HG03558 (cell line): ENCODE measurements at regions not wholly inside any gene's neighbourhood (a gene's known extent, or its start where the extent isn't known, plus 50 kb on each side); places are given as distances from the start of the nearest gene placed in this dataset.
"Not testable (repeated sequence)": the region's sequence is repeated elsewhere in the genome, so short reads cannot be mapped to it uniquely, and the experiment has no call there.

Source experiments
- ATAC-seq: cut with Tn5 transposase; IDR thresholded peaks from one replicate; pipeline ENCODE4 v1.9.1; 2021; ENCODE audit warnings: moderate number of reproducible peaks; ENCODE audit not compliant: unreplicated experiment; ENCODE audit errors: extremely low read depth

GRCh38 chr13:111064661-111065060 is 50.4 kb upstream of the ARHGEF7 start:
- ATAC-seq = no peak

- ATAC-seq = no peak
Observed at GRCh38 chr13:111062966-111063365, 52.1 kb upstream of the ARHGEF7 start.

DNA sequence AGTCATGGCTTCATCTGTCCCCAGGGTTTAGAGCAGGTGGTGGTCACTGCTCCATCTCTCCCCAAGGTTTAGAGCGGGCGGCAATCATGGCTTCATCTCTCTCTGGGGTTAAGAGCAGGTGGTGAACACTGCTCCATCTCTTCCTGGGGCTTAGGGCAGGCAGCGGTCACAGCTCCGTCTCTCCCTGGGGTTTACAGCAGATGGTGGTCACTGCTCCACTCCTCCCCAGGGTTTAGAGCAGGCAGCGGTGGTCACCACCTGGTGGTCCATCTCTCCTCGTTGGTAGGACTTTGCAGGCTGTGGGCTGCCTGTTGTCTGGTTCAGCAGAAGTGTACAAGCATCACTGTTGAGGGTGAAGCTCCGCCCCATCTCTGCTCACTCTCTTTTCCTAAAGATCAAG is 52.8 kb upstream of the ARHGEF7 start:
- no peak for ATAC-seq

GRCh38 chr13:111061358-111062045 is 53.6 kb upstream of the ARHGEF7 start:
- no peak for ATAC-seq

DNA sequence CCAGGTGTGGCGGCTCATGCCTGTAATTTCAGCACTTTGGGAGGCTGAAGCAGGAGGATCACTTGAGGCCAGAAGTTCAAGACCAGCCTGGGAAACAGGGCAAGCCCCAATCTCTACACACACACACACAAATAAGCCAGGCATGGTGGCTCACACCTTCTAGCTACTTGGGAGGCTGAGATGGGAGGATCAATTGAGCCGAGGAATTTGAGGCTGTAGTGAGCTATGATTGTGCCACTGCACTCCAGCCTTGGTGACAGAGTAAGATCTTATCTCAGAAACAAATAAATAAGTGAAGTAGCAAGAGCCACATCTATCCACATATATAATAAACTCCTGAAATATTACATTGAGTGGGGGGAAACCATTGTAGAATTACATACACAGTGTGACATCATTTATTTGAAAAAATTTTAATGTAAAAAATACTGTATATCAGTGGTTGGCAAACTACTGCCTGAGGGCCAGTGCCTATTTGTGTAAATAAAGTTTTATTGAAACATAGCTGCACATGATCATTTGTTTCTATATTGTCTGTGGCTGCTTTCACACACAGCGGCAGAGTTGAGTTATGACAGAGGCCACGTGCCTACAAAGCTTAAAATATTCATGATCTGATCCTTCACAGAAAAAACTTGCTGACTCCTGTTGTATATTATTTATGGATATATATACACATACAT is 54.7 kb upstream of the ARHGEF7 start:
- no peak for ATAC-seq

- no peak for ATAC-seq
Observed at GRCh38 chr13:111058796-111059506, 56.2 kb upstream of the ARHGEF7 start.

- ATAC-seq = not testable (repeated sequence)
Observed at GRCh38 chr13:111058339-111058738, 56.8 kb upstream of the ARHGEF7 start.

DNA sequence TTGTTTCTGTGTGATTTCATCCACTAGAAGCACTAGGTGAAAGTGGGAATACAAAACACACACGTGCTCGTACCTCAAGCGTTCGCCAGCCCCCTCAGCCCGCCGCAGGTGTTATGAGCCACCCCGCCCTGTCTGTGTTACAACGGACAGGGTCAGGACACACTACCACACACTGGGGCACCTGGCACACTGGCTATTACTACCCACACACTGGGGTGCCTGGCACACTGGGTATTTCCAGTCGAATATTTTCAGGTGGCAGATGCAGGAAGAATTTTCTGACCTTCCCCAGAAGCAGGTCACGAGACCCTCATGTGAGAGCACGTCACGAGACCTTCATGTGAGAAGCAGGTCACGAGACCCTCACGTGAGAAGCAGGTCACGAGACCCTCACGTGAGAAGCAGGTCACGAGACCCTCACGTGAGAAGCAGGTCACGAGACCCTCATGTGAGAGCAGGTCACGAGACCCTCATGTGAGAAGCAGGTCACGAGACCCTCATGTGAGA is 63.3 kb upstream of the ARHGEF7 start:
- not testable (repeated sequence) for ATAC-seq

GRCh38 chr13:111051041-111051725 is 63.9 kb upstream of the ARHGEF7 start:
- no peak for ATAC-seq

GRCh38 chr13:111050539-111050879 is 64.6 kb upstream of the ARHGEF7 start:
- no peak for ATAC-seq

GRCh38 chr13:111049791-111050538 is 65.1 kb upstream of the ARHGEF7 start:
- ATAC-seq = no peak

DNA sequence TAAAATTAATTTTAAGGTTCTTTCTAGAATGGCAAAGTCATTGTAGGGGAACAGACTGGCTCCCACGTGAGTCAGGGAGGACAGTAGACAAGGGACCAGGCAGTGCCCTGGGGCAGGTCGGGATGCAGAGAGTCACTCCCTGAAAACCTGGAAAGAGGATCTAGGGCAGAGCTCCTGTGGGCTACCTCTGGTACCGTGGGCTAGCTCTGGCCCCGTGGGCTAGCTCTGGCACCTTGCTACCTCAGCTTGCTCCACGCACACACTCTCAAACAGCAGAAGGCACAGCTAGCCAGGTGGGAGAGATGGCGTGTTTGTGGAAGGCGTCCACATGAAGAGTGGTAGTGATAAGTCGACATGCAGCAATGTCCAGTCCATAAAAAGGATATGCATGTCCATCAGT is 66.7 kb upstream of the ARHGEF7 start:
- ATAC-seq = no peak

- no peak for ATAC-seq
Observed at GRCh38 chr13:111047326-111047725, 67.8 kb upstream of the ARHGEF7 start.

DNA sequence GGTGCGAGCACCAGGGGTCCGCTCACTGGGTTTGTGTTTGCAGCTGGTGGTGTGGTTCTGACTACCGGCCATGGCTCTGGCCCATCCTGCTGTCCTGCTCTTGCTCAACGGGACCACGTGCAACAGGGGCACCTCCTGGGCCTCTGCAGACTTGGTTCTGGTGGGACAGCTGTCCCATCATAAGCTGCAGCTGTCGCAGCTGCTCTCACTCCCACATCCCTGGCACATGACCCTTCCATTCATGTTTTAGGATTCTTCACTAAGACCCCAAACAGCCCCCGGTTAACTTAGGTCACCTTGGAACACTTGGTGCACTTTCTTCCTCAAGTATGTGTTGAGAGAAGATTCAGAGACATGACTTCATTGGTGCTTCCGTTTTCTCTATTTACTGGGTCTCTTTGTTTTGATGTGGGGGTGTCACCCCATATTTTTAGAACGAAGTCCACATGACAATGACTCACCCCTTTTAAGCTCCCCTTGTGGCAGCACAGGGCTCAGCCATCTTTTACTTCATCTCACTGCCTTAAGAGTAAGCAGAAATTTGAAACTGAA is 68.4 kb upstream of the ARHGEF7 start:
- ATAC-seq = peak; percentile 55

DNA sequence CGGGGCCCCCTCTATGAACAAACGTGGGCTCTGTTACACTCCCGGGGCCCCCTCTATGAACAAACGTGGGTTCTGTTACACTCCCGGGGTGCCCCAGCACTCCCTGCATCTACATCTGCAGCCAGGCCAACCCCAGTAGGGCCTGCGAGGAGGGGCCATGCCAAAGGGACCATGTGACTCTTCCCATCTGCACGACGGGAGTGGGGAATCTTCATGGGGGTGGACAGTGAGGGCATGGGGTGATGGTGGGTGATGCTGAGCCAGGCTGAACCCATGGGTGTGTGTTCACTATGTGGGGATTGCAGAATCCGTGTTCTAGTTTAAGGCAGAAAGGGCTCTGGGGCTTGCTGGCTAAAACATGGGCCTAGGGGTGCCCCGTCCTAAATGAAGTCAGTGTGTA is 69.9 kb upstream of the ARHGEF7 start:
- ATAC-seq = no peak

- no peak for ATAC-seq
Observed at GRCh38 chr13:111044087-111044830, 70.9 kb upstream of the ARHGEF7 start.

GRCh38 chr13:111043575-111043982 is 71.5 kb upstream of the ARHGEF7 start:
- ATAC-seq = peak; percentile 31

GRCh38 chr13:111042661-111043226 is 72.4 kb upstream of the ARHGEF7 start:
- no peak for ATAC-seq

DNA sequence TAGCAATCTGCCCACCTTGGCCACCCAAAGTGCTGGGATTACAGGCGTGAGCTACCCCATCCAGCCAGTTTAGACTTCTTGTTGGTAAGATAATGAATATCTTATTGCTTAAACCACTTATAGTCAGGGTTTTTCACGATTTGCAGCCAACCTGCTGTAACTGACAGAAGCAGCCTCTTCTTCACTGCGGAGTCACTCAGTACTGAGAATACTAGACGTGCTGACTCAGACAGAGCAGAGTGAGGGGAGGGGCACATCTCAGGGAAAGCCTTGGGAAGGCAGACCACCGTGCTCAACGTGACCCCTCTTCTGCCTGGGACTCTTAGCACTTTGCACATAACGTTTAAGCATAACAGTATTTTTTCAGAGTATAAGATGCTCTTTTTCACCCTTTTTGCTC is 74.3 kb upstream of the ARHGEF7 start:
- no peak for ATAC-seq
